Stimulated activated CD8-positive, alpha-beta memory T cell treated with anti-CD3 and anti-CD28 coated beads, Interleukin-4, amount 100 ng/mL, for 48 hours (primary cell): ENCODE measurements at regions not wholly inside any gene's neighbourhood (a gene's known extent, or its start where the extent isn't known, plus 50 kb on each side); places are given as distances from the start of the nearest gene placed in this dataset.

ENCODE experiments used
- DNase-seq: peaks from one replicate; pipeline ENCODE4 v3.0.0-alpha.2; 2020

- DNase-seq: no peak
Observed at GRCh38 chr1:55586771-55587170, 371.6 kb upstream of the USP24 start.

- no peak for DNase-seq
Observed at GRCh38 chr1:55585402-55585792, 370.2 kb upstream of the USP24 start.

GRCh38 chr1:55584526-55585401 is 369.6 kb upstream of the USP24 start:
- DNase-seq: no peak

DNA sequence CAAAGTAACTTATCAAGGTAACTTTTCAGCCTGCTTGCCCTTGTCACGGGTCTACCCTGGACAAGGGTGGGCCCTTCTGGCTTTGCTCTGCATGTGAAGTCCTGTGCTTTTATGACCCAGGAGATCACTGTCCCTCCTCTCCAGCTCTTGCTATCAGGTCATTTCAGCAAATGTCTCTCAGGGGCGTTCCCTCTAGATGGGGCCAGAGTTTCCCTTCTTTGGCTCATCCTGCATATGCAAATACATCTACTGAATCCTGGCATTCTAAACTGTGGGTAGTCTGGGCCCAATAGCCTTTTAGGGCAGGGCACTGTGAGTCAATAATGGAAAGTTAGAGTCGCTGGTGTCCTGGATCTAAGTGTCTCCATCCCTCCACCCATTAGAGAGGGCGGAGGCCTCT is 366.9 kb upstream of the USP24 start:
- no peak for DNase-seq

- no peak for DNase-seq
Observed at GRCh38 chr1:55580845-55581332, 365.7 kb upstream of the USP24 start.

- DNase-seq: no peak
Observed at GRCh38 chr1:55579332-55580001, 364.3 kb upstream of the USP24 start.

GRCh38 chr1:55578646-55579045 is 363.5 kb upstream of the USP24 start:
- DNase-seq: no peak

- DNase-seq: no peak
Observed at GRCh38 chr1:55575571-55576279, 360.6 kb upstream of the USP24 start.

DNA sequence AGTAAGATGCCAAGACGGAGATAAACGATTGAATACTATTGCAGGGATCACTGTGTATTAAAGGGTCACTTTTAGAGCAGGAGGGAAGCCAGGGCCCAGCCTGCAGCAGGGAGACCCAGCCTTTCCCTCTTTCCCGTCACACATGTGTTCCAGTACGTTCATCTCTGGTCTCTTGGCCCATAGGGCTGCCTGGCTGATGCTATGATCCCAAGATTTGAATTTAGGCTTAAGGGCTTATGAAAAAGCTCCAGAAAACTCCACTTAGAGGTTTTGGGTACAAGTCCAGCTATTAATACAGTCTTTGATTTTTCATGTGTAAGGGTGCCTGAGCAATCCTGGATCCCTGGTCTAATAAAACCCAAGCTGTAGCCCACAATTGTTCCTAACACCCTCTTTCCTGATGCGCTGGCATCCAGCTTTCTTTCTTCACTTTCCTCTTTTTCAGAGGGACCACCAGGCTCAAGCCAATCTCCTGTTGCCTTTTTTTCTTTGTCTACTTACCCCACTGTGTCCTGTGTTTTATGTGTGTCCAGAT is 359.6 kb upstream of the USP24 start:
- DNase-seq: no peak

DNA sequence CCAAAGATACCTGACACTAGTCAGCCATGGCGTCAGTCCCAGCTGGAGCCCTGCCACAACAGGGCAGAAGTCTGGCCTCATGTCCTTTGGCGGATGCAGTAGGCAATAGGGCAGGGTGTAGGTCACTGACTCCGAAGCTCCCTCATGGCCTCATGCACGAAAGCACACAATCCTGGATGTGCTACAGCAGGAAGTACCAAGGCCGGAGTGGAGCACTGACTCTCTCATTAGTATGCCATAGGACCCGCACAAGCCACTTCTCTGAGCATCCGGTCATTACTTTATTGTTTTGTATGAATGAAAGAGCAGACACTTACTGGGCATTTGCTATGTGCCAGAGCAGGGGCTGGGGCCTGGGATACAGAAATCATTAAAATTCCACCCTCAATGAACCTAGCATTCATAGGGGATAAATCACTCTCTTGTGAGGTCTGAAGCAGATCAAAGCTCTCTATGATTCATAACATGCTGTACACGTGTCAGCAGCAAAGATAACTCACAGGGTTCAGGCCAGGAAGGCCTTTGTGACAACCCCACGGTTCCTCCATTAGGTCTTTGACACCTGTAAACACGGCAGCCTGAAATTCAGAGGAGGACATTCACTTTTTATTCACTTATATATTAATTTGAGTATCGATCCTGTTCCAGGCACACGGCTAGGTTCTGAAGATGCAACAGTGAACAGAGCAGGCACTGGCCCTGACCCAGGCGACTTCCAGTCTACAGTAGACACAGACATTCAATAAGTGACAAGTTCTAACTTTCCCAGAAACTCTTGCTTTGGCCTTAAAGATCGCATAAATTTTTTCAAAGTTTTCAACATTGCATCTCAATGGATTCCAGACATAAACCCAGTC is 357.9 kb upstream of the USP24 start:
- no peak for DNase-seq

DNA sequence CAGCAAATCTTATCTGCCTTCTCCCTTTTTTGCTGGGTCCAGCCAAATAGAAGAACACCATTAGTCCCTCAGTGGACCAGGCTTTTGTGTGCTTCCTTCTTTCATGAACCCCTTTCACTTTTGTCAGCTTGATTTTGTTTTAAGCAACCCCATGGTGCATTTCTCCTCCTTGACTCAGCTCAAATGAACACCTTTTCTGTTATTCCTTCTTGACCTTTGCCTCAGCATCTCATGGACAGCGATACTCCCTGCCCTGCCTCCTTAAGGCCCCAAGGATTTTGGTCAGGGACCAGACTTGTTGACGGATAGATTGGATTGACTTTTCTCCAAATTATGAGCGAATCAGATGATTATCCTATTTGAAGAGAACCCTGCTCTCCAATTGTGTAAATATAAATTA is 356.6 kb upstream of the USP24 start:
- no peak for DNase-seq

GRCh38 chr1:55569417-55569816 is 354.3 kb upstream of the USP24 start:
- DNase-seq: no peak

GRCh38 chr1:55568732-55569131 is 353.6 kb upstream of the USP24 start:
- no peak for DNase-seq

- DNase-seq: no peak
Observed at GRCh38 chr1:55560266-55560665, 345.1 kb upstream of the USP24 start.

DNA sequence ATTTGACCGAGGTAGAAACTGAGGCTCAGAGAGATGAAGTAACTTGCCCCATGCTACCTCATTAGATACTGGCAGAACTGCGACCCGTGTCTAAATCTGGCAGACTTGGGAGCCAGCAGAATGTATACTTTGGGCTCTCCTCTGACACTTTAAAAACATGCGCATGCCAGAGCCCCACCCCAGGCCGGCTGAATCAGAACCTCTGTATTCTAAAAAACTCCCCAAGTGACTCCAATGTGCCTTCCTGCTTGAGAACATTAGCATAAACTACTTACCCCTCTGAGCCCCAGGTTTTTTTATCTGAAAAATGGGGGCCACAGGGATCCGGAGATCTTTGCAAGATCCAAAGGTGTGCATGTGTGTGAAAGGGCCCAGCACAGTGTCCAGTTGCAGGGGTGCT is 344.7 kb upstream of the USP24 start:
- no peak for DNase-seq

GRCh38 chr1:55559161-55559611 is 344.0 kb upstream of the USP24 start:
- DNase-seq: no peak

- DNase-seq: no peak
Observed at GRCh38 chr1:55558515-55558914, 343.4 kb upstream of the USP24 start.

DNA sequence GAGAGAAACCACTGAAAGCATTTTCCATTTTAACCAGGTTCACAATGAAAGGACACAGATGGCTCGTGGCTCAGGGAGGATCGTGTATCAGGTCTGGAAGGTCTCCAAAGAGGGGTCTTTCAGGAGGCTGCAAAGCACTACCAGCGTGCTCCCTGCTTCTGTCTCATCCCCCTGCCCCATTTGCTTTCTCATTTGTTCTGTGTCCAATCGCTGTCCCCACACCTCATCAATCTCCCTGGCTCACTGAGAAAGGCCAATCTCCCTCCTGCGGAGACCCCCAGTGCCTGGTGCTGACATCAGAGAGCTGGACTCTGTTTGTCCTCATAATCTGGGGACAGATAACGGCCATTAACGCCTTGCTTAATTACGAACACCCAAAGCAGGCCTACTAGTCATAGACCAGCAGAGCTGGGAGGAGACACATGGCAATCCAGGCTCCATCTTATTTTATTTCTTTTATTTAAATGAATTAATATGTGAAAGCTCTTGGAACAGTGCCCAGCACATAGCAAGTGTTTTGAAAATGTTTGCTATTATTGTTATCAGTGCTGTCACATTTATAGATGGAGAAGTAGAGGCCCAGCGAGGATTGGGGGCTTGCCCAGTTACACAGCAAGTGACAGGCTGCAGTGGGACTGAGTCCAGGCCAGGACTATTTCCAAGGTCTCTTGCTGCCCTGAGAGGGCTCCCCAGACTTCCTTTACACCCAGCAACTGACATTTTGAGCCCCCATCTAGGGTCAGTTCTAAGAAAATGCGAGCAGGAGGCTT is 341.0 kb upstream of the USP24 start:
- DNase-seq: no peak

GRCh38 chr1:55554611-55555010 is 339.4 kb upstream of the USP24 start:
- DNase-seq: no peak

DNA sequence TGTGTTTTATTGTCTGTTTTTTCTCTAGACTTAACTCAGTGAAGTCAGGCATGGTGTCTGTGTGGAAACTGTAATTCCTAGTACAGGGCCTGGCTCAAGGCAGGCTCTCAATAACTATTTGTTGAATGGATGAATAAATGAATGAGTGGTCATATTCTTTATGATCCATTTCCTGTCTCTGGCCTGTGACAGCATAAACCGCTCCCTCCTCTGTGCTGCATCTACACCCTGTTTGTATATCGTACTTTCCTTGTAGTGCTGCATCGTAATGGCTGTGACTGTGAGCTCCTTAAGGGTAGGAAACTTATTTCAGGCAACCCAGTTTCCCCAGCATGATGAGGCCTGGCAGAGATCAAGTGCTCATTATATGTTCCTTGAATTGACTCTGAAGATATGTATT is 337.5 kb upstream of the USP24 start:
- no peak for DNase-seq

DNA sequence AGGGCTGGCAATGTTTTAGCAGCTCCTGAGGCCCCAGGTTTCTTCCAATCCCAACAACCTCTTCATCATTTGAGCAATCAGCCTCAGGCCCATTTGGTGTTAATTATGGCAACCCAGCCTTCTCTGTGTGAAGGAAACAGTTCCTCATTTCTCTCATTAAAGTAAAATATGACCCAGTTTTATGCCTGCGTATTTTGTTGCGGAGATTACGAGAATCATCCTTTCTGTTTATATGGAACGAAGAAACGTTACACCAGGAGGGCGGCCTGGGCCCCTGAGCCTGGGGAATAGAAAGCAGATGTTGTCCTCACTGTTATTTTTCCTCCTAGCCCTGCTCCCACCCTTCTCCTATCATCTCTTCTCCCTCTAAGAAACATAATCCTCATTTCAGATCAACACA is 332.2 kb upstream of the USP24 start:
- DNase-seq: no peak

- DNase-seq: no peak
Observed at GRCh38 chr1:55546553-55546952, 331.4 kb upstream of the USP24 start.
